SU-DHL-6 (cell line): ENCODE measurements at regions not wholly inside any gene's neighbourhood (a gene's known extent, or its start where the extent isn't known, plus 50 kb on each side); places are given as distances from the start of the nearest gene placed in this dataset.

Experiments
- CTCF ChIP-seq: fragments of 200-600 bp; sonication (generic); IDR thresholded peaks from one replicate; pipeline ENCODE4 v1.5.1; 2017; ENCODE audit warnings: antibody characterized with exemption, mild to moderate bottlenecking, low read length, moderate library complexity; ENCODE audit not compliant: insufficient read depth, poor library complexity, severe bottlenecking
- EZH2phosphoT487 ChIP-seq: fragments of 200-600 bp; sonication (generic), shearing (Covaris generic); conservative IDR thresholded peaks from 2 replicates; pipeline ENCODE4 v1.6.1; 2018; ENCODE audit warnings: mild to moderate bottlenecking, antibody characterized with exemption, low read length, moderate library complexity, mixed read lengths

GRCh38 chr1:30189818-30190500 lies 533.4 kb downstream of the MATN1 start:
- TF ChIP-seq CTCF (no peak), EZH2phosphoT487 (no peak)
